Osteoblast (primary cell): ENCODE measurements at regions not wholly inside any gene's neighbourhood (a gene's known extent, or its start where the extent isn't known, plus 50 kb on each side); places are given as distances from the start of the nearest gene placed in this dataset.

Experiments used
- DNase-seq: peaks from one replicate; pipeline ENCODE4 v3.0.0; 2011; ENCODE audit warnings: low spot score, mixed read lengths; ENCODE audit not compliant: insufficient read length; ENCODE audit errors: missing footprints
- H2AFZ ChIP-seq: 2 replicates; pipeline ENCODE4 v1.6.0; 2011; ENCODE audit warnings: mild to moderate bottlenecking, low read length
- H3K27ac ChIP-seq: 2 replicates; pipeline ENCODE4 v1.5.1; 2011; ENCODE audit warnings: mild to moderate bottlenecking, low read depth, low read length, moderate library complexity
- H3K27me3 ChIP-seq: 2 replicates; pipeline ENCODE4 v1.6.0; 2012; ENCODE audit warnings: mild to moderate bottlenecking, control low read depth, inconsistent platforms, low read length, moderate library complexity; ENCODE audit not compliant: insufficient read depth
- H3K36me3 ChIP-seq: 2 replicates; pipeline ENCODE4 v1.5.1; 2011; ENCODE audit warnings: mild to moderate bottlenecking, low read length, control low read depth, moderate library complexity; ENCODE audit not compliant: insufficient read depth
- H3K4me1 ChIP-seq: 2 replicates; pipeline ENCODE4 v1.5.1; 2011; ENCODE audit warnings: mild to moderate bottlenecking, low read length, control low read depth, moderate library complexity; ENCODE audit not compliant: insufficient read depth
- H3K4me2 ChIP-seq: 2 replicates; pipeline ENCODE4 v1.6.0; 2011; ENCODE audit warnings: mild to moderate bottlenecking, low read length; ENCODE audit not compliant: insufficient read depth
- H3K4me3 ChIP-seq: fragments of 200-600 bp; sonication (generic); 3 replicates; pipeline ENCODE4 v1.5.1; 2012; ENCODE audit warnings: mild to moderate bottlenecking, low read length, inconsistent platforms; ENCODE audit not compliant: insufficient read depth
- H3K79me2 ChIP-seq: 2 replicates; pipeline ENCODE4 v1.6.0; 2012; ENCODE audit warnings: mild to moderate bottlenecking, low read length, control low read depth, inconsistent platforms; ENCODE audit not compliant: insufficient read depth
- H3K9me3 ChIP-seq: 2 replicates; pipeline ENCODE4 v1.5.1; 2011; ENCODE audit warnings: low read depth, low read length, control low read depth
- H4K20me1 ChIP-seq: 2 replicates; pipeline ENCODE4 v1.6.0; 2012; ENCODE audit warnings: mild to moderate bottlenecking, low read length, control low read depth; ENCODE audit not compliant: insufficient read depth
- CTCF ChIP-seq: IDR thresholded peaks from 2 replicates; pipeline ENCODE4 v1.5.1; 2011; ENCODE audit warnings: mild to moderate bottlenecking, low read depth, low read length, moderate library complexity; ENCODE audit errors: extremely low read depth

DNA sequence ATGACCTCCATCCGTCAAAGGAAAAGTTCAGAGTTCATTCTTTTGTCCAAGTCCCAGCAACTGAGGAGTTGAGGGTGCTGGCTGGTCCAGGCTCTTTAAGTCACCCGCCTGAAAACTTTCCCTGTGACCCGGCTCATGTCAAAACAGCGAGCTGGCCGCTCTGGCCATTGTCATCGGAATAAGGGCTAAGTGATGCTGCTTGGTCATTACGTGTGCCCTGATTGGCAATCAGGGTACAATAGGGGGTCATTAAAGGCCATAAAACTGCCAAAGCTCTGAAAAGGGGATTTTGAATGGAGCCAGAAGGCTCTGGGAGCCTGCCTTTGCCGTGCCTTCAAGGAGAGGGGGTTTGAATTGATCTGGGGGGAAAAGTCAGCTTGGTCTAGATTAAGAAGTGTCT is 88.5 kb upstream of the IRX3 start:
- Histone ChIP-seq H3K27me3 (no peaks in the 10 kb centered on the region), H3K9me3 (no peaks in the 10 kb centered on the region), H4K20me1 (no peaks in the 10 kb centered on the region), H3K4me3 (no peak overlapping the region), H3K36me3 (no peaks in the 10 kb centered on the region), H3K79me2 (no peaks in the 10 kb centered on the region), H3K27ac (no peak overlapping the region), H3K4me2 (no peak overlapping the region), H2AFZ (no peak overlapping the region), H3K4me1 (peaks cover 22% of the 10 kb centered on the region)
- no peak for TF ChIP-seq CTCF
- DNase-seq: no peak

DNA sequence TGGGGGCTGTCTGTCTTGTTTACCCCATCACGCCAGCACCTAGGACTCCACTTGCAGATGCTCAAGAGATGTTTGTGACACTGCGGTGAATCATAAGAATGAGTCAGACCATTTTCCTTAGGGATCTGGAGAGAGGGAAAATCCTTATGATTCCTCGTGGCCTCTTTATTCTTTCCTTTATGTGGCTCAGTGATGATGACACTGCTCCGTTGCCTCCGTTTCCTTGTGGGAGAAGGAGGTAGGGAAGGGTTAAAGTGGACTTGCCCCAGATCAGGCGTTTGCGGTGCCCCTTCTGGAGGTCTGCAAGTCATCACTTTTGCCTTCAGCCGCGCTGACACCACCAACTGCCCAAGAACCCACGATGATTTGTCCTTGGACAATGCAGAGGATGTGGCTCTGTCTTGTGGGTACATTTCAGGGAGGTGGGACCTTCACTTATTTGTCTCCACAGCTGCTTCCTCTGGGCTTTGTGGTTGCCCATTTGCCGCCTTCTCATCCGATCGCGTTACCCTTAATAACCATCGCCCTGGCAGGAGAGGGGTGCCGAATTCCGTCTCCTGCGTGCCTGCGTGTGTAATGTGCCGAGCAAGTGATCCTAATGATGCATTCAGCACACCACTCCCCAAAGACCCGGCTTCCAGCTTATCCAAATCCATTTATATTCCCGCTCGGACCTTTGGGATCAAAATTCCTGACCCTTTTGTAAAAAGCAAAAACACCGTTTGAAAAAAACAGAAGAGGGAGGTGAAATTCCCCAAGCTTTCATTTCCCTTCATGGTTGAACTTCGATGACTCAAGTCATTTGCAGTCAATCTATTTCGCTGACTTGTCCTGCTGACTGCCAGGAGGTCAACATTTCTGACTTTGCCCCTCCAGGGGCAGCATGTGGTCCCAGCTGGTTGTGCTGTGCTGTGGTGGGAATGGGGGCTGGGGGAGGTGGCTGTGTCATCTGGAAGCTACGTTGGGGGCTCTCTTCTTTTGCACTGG is 87.2 kb upstream of the IRX3 start:
- H4K20me1 ChIP-seq: no peaks in the 10 kb centered on the region

DNA sequence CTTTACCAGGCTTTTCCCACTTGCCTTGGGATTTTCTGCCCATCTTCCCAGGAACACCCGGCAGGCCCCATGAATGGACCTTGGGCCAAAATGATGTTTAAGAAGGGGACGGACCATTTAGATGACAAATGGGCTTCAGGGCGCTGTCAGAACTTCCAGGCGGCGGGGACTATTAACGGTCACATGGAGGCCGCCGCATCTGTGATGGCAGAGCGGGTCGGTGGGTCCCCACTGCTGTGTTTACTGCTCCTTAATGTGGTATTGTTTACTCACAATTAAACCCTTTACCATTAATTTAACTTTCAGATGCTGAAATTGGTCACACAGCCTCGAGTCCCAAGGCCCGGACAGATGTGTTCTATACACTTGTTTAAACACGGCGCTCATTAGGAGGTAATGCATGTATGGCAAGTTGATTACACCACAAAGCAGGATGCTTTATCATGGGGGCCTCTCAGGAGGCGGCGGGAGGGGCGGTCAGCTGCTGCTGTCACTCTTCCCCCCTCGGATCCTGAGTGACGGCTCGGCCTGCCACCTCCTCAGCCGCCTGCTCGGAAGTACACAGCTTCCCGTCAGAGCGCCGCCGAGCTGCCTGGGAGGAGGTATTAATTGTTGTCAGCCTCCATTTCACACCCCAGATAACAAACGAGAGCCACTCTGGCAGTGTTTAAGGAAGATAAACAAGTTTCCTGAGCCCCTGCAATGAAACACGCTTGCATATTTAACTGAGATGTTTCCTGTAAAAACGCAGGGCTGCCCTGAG is 83.9 kb upstream of the IRX3 start:
- Histone ChIP-seq H3K4me1 (peaks cover 22% of the 10 kb centered on the region), H3K36me3 (no peaks in the 10 kb centered on the region), H3K4me2 (no peak overlapping the region), H3K9me3 (no peaks in the 10 kb centered on the region), H3K27me3 (no peaks in the 10 kb centered on the region), H3K27ac (no peak overlapping the region), H4K20me1 (no peaks in the 10 kb centered on the region), H3K4me3 (no peak overlapping the region), H2AFZ (no peak overlapping the region), H3K79me2 (no peaks in the 10 kb centered on the region)
- no peak for TF ChIP-seq CTCF
- no peak for DNase-seq

More for the DNA sequence above, 87.2 kb upstream of the IRX3 start:
- no peaks in the 10 kb centered on the region for H3K9me3 ChIP-seq
- H3K4me3 ChIP-seq: peak overlapping the region; percentile 67
- peak overlapping the region; percentile 89 for H2AFZ ChIP-seq
- H3K79me2 ChIP-seq: no peaks in the 10 kb centered on the region
- H3K36me3 ChIP-seq: no peaks in the 10 kb centered on the region
- peak; percentile 93 for DNase-seq
- TF ChIP-seq CTCF: no peak
- peak overlapping the region; percentile 89 for H3K4me2 ChIP-seq
- H3K4me1 ChIP-seq: peaks cover 22% of the 10 kb centered on the region
- peak overlapping the region; percentile 91 for H3K27ac ChIP-seq
- H3K27me3 ChIP-seq: no peaks in the 10 kb centered on the region

- Histone ChIP-seq H3K4me3 (no peak overlapping the region), H2AFZ (no peak overlapping the region), H3K27ac (no peak overlapping the region), H3K9me3 (no peaks in the 10 kb centered on the region), H3K36me3 (no peaks in the 10 kb centered on the region), H3K4me1 (peaks cover 20% of the 10 kb centered on the region), H3K27me3 (no peaks in the 10 kb centered on the region), H3K4me2 (no peak overlapping the region), H3K79me2 (no peaks in the 10 kb centered on the region), H4K20me1 (no peaks in the 10 kb centered on the region)
- DNase-seq: no peak
- TF ChIP-seq CTCF: no peak
These were observed 83.3 kb upstream of the IRX3 start for GRCh38 chr16:54369861-54370260.
